ENCODE measurements at regions not wholly inside any gene's neighbourhood (a gene's known extent, or its start where the extent isn't known, plus 50 kb on each side); places are given as distances from the start of the nearest gene placed in this dataset.
"Not testable (repeated sequence)": the region's sequence is repeated elsewhere in the genome, so short reads cannot be mapped to it uniquely, and the experiment has no call there.

DNA sequence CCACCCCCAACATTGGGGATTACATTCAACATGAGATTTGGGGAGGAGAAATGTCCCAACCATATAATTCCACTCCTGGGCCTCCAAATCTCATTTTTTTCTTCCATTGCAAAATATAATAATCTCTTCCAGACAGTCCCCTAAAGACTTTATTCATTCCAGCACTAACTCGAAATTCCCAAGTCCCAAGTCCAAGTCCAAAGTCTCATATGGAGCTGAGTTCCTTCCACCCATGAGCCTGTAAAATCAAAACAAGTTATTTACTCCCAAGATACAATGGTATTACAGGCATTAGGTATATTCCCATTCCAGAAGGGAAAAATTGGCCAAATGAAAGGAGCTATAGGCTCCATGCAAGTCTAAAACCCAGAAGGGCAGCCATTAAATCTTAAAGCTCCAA, 56.7 kb downstream of the P2RY1 start:
- no peak for DNase-seq (ENCODE audit: low spot score)

DNA sequence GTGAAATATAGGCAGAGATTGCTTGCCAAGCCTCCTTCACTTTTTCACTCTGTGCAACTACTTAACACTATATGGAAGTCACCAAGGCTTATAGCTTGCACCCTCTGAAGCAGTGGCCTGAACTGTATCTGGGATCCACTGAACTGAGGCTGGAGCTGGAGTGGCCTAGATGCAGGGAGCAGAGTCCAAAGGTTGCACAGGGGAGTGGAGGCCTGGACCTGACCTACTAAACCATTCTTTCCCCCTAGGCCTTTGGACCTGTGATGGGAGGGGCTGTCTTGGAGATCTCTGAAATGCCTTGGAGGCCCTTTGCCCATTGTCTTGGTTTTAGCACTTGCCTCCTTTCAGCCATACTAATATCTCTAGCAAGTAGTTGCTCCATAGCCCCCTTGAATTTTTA, 57.5 kb downstream of the P2RY1 start:
- DNase-seq (ENCODE audit: low spot score), result no peak

DNA sequence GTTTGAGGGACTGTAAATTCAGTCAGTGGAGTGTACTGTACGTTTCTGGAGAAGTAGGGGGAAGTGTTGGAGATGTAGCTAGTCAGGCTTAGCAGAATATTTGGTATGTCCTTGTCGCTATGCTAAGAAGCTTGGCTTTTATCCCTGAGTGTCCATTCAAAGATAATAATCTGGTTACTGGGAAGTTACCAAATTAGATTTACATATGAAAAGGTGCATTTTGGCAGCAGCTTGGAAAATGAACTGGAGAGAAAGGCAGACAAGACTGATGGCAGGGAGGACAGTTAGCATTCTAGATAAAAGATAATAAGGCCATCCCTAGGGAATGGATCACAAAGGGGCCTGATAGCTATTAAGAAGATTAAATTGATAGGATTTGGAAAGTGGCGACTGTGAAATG, 58.7 kb downstream of the P2RY1 start:
- no peak for DNase-seq (ENCODE audit: low spot score)

DNA sequence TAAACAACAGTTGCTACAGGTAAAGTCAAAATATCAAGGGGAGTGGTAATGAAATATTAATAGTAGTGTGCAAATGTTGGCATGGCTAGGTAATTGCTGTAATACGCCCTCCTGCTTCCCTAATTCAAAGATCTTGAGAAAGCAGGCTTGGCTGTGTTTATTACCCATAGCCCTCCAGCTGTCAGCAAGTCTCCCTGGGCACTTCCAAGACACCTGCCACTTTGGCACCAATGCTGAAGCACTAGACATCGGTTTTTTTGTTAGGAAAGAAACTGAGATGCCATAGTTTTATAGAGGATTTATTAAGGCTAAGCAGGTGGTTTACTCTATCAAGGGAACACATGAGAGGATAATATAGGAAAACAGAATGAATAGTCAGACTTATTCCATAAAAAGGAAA, 64.4 kb downstream of the P2RY1 start:
- DNase-seq (ENCODE audit: low spot score), result no peak

DNA sequence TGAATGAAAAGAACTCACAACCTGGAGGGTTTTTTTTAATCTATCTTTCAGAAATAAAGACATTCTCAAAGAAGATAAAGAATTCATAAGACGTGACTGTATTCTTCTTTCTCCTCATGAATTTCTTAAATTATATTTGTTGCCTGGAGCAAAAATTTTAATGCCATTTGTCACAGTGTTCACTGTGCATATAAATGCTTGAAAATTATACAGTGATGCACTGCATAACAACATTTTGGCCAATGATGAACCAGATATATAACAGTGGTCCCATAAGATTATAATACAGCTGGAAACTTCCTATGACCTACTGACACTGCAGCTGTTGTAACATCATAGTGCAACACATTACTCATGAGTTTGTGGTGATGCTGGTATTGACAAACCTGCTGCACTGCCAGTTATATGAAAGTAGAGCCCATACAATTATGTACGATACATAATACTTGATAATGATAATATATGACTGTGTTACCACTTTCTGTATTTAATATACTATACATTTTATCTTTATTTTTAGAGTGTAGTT, 67.3 kb downstream of the P2RY1 start:
- no peak for DNase-seq (ENCODE audit: low spot score)

DNA sequence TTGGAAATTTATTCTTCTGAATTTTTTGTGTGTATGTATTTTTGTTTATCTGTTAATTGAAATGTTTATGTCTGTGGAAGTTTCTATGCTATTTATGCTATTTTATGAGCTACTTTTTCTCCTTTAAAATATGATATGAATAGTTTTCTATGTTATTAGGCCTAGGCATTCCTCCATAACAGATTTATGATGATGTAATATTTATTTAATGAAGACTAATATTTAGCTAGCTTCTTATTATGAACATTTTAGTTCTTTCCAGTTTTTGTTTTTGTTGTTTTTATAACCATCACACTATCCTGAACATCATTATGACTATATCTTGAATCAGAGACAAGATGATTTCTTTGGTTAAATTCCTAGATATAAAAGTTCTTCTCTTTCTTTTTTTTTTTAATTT, 70.7 kb downstream of the P2RY1 start:
- DNase-seq (ENCODE audit: low spot score), result no peak

DNA sequence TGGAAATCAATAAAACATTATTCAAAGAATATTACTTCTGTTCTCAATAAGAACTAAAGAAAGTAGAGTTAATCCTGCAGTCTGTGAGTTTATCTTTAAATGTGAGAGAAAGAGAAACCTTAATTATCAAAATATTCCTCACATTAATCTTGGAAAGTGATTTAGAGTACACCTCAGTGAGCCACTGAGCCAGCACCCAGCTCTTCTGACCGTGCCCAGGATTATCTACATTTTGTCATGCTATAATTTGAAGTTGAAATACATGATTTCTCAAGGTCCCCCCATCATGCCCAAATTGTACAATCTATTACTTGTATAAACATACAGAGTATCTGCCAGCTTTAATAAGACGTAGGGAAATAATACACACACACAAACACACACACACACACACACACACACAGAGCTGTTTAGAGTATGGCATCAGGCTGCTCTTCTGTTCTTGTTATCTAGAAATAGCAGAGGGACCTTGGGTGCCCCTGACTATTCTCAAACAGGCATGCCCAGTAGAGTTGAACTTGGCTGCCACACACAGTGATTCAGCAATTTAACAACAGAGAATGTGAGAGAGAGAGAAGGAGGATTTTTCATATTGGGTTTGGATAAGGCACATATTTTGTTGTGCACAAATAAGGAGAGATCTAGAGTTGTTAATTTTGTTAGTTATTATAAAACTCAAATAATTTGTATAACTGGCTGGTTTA, 74.4 kb downstream of the P2RY1 start:
- DNase-seq (ENCODE audit: low spot score), result no peak

DNA sequence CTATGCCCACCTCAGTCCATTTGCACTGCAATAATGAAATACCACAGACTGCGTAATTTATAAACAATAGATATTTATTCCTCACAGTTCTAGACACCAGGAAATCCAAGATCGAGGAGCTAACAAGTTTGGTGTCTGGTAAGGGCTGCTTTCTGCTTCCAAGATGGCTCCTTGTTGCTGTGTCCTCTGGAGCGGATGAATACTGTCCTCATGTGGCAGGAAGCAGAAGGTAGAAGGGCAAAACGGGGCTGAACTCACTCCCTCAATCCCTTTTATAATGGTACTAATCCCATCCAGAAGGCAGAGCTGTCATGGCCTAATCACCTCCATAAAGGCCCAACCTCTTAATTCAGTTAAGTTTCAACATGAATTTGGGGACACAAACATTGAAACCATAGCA, 75.3 kb downstream of the P2RY1 start:
- no peak for DNase-seq (ENCODE audit: low spot score)

DNA sequence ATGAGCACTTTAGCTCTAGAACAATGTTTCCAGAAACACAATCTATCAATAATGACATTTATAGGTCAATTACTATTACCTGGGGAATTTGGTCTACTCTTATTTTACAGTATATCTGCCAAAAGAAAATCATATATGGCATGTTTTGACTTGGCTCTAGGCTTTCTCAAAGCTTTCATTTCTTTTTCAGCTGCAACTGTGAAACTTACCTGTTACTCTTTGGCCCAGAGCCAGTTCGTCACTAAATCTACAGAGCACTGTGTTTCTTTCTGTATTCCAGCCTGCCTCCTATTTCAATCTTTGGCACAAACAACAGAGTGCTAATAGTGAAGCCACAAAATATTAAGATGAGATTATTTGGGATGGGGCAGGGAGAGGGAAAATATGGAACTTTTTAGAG, 76.0 kb downstream of the P2RY1 start:
- no peak for DNase-seq (ENCODE audit: low spot score)

DNA sequence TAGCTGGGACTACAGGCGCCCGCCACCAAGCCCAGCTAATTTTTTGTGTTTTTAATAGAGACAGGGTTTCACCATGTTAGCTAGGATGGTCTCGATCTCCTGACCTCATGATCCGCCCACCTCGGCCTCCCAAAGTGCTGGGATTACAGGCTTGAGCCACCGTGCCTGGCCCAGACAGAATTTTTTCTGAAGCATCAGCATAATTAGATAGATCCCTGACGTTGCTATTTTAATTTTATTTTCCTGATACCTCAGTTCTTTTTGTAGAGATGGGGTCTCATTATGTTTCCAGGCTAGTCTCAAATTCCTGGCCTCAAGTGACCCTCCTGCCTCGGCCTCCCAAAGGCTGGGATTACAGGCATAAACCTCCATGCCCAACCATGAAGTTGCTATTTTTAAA, 79.8 kb downstream of the P2RY1 start:
- not testable (repeated sequence) for DNase-seq (ENCODE audit: low spot score)

DNA sequence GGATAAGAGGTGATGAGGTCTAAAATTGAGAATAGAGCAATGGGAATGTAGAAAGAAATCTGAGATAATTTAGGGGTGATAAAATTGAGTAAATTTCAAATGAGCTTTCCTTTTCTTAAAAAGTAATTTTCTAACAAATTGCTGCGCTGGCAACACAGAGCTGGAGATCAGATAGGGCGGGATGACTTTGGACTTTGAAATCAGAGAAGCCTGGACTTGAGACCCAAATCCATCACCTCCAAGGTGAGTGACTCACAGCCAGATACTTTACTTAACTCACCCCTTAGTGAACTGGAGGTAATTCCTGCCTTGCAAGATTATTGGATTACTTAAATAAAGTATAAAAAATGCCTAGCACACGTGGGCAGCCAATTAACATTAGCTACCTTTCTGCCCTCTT, 80.8 kb downstream of the P2RY1 start:
- DNase-seq (ENCODE audit: low spot score), result no peak

DNA sequence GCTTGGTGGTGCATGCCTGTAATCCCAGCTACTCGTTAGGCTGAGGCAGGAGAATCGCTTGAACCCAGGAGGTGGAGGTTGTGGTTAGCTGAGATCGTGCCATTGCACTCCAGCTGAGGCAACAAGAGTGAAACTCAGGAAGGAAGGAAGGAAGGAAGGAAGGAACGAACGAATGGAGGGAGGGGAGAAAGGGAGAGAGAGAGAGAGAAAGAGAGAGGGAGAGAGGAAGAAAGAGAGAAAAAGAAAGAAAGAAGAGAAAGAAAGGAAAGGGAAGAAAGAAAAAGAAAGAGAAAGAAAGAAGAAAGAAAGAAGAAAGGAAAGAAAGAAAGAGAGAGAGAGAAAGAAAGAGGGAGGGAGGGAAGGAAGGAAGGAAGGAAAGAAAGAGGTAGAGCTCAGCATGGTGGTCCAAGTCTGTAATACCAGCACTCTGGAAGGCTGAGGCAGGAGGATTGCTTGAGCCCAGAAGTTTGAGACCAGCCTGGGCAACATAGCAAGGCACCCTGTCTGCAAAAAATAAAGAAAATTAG, 81.9 kb downstream of the P2RY1 start:
- no peak for DNase-seq (ENCODE audit: low spot score)

DNA sequence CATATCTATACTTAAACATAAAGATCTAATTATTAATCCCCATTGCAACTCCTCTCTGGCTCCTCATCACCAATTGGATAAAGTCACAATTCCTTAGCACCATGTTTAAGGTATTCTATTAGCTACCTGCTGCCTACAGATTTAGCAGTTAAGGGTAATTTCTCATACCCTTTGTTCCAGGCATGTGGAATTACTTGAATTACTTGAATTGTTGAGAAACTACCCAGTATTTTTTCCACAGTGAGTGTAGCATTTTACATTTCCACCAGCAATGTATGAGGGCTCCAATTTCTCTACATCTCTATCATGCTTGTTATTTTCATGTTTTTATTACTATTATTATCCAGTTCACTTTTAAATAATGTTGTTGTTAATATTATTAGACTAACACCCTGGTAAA, 86.4 kb downstream of the P2RY1 start:
- no peak for DNase-seq (ENCODE audit: low spot score)

DNA sequence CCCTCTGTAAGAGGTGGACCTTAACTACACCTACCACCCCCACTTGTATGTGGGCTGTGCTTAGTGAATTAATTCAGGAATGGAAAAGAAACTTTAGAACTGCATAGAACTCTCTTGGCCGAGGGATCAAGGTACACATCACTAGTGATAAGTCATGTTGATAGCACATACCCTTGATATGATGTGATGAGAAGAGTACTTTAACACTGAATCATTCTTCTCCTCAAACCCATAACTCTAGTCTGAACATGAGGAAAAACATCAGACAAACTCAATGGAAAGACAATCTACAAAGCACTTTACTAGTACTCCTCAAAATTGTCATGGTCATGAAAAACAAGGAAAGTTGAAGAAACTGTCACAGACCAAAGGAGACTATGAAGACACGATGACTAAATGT, 87.6 kb downstream of the P2RY1 start:
- DNase-seq (ENCODE audit: low spot score), result no peak

DNA sequence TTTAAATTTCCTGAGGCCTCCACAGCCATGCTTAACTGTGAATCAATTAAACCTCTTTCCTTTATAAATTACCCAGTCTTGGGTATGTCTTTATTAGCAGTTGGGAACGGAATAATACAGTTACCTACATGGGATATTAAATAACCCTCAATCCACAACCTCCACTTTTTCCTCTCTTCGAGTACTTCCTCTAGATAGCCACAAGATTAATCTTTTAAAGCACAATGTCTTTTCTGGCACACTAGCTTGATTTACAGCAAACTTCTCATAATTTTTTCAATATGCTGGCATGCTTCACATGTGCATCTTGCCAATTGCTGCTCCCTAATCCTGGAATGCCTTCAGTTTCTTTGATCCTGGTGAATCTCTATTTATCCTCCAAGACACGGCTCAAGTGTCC, 92.2 kb downstream of the P2RY1 start:
- no peak for DNase-seq (ENCODE audit: low spot score)

DNA sequence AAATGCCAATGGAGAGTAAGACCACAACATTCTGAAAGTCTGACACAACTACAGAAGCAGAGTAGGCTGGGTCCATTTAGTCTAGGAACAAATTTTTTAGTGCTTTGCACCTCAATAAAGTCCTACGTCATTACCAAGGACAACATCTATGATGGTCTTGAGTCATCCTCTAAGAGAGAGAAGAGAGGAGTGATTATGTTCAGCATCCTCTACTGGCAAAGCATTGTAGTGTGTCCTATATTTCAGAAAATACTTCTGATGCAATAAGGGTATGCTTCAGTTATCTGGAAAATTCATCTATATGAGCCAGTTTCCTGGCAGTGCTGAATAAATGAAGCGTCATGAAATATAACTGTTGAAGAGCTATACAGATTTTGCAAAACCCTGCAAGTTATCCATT, 95.6 kb downstream of the P2RY1 start:
- peak; percentile 24 for DNase-seq (ENCODE audit: low spot score)

DNA sequence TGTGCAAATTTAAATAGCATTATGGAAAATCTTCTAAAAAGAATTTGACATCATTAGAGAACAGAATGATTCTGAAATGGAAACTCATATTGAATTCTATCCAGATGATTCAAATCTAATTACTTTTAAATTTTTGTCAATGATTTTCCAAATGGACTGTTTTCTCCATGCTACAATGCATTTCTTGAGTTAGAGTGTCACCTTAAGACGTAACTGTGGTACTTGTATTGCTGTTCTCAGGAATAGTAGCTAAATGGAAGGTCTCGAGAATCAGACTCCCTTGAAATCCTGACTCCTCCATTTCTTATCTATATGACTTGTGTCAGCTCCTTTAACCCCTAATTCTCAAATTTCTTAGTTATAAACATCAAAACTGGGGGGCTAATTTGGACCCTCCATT, 102.3 kb downstream of the P2RY1 start:
- peak; percentile 4 for DNase-seq (ENCODE audit: low spot score)

DNA sequence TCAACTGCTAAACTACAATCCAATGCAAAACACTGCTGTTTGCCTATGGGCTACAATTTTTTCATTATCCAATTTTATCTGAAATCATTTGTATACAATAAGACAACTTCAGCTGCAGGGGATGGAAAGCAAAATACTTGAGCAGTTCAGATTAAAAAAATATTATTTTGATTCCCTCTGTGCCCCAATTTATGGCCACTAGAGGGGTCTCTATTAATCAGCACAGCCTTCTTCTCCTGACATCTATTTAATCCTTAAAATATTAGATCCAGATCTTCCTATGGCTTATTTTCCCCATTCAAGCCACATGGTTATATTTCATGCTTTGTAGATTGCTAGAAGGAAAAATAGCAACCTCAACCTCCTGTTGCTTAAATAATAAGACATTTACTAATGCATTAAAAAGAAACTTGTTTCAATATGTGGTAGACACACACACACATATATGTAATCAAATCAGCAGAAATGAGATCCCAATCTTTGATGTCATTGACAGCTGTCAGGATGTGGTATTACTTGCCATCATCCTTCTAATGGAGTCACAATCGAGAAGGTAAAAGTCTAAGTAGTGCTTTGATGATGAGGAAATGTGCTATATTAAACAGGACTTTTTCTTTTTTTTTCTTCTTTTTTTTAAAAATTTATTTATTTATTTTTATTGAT, 104.2 kb downstream of the P2RY1 start:
- DNase-seq (ENCODE audit: low spot score), result no peak

DNA sequence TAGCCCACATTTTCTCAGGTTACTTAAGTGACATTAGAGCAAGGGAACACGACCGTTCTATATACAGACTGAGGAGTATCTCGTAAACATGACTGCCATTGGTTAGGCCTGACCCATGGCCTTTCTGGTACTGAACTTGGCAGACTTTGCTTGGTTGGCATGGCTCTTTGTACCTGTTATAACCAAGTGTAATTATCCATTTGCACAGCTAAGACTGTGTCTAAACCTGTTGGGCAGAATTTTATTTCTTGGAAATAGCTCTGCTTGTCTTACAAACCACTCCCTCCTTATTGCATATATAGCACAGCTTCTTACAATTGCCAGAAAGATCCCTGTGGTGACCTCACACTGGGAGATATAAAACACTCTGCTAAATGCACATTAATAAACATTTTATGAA, 106.9 kb downstream of the P2RY1 start:
- DNase-seq (ENCODE audit: low spot score), result no peak

DNA sequence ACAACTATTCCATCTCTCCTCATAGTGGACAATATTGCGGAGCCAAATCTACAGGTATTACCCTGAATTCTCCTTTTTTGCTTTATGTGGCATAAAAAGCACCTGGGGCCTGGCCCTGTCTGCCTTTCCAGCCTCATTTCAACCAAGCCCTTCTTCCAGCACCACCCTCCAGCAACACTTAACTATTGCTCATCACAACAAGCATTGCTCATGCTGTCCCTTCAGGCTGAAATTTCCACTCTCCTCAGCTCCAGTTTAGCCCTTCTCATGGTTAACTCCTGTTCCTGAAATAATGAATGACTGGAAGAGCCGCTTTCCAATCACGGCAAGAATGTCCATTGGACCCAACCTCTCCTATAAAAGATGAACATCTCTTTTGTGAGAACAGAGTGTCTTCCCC, 107.4 kb downstream of the P2RY1 start:
- no peak for DNase-seq (ENCODE audit: low spot score)

DNA sequence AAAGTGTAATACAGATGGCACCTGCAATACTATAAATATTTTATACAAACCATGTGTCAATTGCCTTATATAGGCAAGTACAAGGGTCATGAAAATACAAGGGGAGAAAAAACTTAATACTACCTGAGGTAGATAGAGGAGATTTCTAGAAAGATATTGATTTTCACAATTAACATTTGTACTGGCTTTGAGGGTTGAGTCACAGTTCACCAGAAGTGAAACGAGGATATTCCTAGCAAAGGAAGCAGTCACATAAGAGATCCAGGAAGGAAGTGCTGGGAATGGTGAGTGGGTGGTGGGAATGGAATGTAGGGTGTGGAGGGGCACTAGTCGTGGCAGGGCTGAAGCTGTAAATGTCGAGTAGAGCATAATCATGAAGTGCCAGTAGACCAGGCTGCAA, 108.7 kb downstream of the P2RY1 start:
- no peak for DNase-seq (ENCODE audit: low spot score)

DNA sequence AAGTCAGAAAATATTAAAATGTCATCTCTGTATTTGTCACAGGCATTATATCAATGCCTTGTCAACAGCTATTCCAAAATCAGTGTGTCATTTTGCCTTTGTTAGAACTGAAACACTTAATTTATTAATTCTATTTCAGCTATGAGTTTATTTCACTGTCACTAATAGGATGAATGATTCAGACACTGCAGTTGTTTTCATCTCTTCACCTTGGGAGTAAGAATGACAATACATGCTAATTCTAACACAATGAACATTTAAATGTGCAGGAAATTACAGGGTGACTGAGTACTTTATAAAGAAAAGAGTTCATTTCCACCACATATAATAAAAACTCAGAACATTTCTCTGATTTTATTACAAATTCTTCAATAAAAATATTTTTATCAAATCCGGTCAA, 109.7 kb downstream of the P2RY1 start:
- DNase-seq (ENCODE audit: low spot score), result no peak

DNA sequence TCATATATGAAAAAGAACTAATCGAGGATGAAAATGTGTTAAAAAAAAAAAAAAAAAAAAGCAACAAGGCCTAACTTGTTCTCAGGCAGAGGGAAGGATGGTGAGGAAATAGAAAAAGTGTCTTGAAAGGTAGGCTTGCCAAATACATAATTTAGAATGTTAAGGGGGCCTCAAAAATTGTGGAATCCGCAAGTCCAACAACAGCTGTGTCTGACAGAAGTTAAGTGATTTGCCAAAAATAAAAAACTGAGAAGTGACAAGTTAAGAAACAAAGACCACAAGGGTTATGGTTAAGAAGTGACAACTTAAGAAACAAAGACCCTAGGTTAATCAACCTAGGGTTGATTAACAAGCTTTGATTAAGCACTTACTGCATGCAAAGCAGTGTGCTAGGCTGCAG, 110.6 kb downstream of the P2RY1 start:
- DNase-seq (ENCODE audit: low spot score), result no peak

DNA sequence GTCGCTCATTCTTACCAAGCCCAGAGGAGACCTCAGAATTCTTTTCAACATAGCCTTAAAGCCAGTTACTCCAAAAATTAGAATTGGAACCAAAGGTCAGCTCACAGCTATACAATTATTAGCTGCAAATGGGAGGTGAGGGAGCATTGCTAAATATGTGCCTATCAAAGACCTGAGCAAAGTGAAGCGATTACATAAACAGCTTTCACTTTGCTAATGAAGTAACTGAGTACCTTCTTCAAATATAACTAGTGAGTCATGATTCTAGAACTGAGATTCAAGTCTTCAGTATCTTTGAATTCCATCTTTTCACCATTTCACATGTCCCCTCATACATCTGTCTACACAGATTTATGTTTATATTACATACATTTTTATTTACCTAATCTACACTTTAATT, 122.6 kb downstream of the P2RY1 start:
- DNase-seq (ENCODE audit: low spot score), result no peak
